ENCODE measurements at regions not wholly inside any gene's neighbourhood (a gene's known extent, or its start where the extent isn't known, plus 50 kb on each side); places are given as distances from the start of the nearest gene placed in this dataset.
"Not testable (repeated sequence)": the region's sequence is repeated elsewhere in the genome, so short reads cannot be mapped to it uniquely, and the experiment has no call there.

DNA sequence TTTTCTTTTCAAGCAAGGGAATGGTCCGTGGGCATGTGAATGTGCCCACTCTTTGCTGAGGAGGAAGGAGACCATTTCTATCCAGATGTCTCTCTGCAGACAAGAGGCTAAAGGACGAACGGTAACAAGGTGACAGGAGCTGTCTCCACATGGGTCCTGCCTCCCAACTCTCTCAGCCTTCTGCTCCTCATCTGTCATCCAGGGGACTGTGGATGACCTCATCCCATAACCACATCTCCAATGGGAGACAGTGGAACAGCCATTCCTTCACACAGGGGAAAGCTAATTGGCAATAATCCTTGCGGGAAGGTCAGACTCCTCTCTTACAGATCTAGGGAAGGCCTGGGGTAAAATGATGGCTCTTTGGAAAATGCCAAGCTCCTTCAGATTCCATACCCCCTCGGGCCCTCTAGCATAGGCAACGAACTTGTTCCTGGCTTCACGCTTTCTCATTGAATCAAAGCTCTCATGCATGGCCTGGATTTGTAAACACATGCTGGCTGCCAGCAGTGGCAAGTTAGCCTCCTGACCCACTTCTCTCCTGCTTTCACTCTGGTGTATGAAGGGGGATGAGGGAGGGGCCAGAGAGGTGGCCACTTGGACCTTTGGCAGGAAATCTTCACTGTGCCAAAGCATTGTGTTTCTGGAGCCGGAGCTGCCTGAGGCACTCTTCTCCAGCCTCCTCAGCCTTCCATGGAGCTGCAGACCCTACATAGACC, 65.8 kb upstream of the IKBKE start:
- not testable (repeated sequence) for ATAC-seq; DNase-seq (ENCODE audit: low spot score in 2 of 2); H3K4me1 Mint-ChIP-seq; H3K36me3 Mint-ChIP-seq; H3K9me3 Mint-ChIP-seq; H3K4me3 Mint-ChIP-seq; H3K27ac Mint-ChIP-seq

DNA sequence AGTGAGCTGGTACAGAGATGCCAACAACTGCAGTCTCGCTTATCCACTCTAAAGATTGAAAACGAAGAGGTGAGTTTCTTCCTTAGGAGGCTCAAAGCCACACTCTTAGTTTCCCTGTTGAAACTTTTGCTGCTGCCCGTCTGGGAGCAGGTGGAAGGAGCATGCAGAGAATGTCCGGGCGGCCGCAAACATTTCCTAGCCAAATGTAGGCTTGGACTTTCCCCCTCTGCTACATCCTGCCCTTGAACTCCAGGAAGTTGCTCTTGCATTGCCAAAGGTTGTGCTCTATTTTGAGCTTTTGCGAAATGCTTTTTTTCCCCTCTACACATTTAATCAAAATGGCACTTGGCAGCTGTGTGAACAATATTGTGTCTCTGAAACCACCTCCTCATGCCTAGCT, 65.0 kb upstream of the IKBKE start:
- not testable (repeated sequence) for H3K9me3 Mint-ChIP-seq; ATAC-seq; DNase-seq (ENCODE audit: low spot score in 2 of 2); H3K4me1 Mint-ChIP-seq; H3K4me3 Mint-ChIP-seq; H3K27ac Mint-ChIP-seq; H3K36me3 Mint-ChIP-seq

DNA sequence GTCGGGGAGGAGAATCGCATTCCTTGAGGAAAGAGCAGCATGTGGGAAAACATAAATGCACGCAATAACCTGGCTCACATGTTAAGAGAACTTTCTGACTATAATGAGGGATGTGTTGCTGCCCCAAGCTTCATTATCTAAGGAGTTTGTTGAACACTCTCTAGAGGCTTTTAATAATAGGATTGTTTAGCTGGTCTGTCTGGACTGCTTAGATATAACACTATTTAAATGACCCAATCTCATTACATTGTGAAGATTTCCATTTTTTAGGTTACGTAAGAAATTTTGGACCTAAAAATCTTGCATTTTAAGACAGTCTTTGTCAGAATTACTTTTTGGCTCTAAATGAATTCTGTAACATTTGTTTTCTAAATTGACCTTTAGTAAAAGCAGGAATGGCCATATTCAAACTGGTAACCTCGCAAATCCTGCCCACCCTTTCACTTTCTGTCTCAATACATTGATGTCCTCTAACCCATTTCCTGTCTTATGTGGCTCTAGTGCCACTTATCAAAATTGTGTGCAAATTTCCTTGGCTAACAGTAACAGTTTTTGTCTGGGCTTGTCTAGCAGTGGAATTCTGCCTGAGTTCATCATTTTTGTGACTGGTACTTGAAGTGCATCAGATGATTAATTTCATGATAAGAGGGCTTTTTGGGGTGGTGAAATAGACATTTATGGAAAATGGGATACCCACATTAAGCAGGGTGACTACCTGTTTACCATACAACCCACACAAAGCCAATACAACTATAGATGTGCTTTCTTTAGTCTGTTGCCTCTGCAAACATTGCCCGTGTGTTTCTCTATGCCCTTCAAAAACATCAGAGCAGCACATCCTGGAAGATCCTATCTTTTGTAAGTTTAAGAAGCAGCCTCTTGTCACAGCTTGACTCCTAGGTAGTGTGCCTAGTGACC, 61.6 kb upstream of the IKBKE start:
- not testable (repeated sequence) for H3K9me3 Mint-ChIP-seq; H3K4me3 Mint-ChIP-seq; H3K4me1 Mint-ChIP-seq; H3K27ac Mint-ChIP-seq; DNase-seq (ENCODE audit: low spot score in 2 of 2); H3K36me3 Mint-ChIP-seq
- ATAC-seq = peak; percentile 58

DNA sequence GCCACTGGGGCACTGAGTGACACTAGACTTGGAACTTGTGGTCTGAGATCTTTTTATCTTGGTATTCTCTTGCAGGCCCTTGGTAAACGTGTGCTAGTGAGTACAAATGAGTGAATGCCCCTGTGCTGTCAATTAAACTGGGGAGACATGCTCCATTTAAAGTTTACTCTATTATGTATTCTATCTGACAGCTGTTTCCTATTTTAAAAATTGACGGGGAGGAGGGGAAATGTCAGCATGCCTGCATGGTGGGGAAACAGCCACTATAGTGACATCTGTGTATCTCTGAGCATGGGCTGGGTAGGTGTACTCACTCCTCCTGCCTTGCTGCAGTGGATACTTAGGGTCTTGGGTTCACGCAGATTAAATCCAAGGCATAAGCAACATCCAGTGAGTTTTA, 59.0 kb upstream of the IKBKE start:
- Mint-ChIP-seq H3K9me3 (no peaks in the 10 kb centered on the region), H3K36me3 (peaks cover 7% of the 10 kb centered on the region), H3K27ac (no peak overlapping the region), H3K4me1 (peaks cover 6% of the 10 kb centered on the region), H3K4me3 (no peak overlapping the region)
- no peak for DNase-seq (ENCODE audit: low spot score in 2 of 2)
- no peak for ATAC-seq

DNA sequence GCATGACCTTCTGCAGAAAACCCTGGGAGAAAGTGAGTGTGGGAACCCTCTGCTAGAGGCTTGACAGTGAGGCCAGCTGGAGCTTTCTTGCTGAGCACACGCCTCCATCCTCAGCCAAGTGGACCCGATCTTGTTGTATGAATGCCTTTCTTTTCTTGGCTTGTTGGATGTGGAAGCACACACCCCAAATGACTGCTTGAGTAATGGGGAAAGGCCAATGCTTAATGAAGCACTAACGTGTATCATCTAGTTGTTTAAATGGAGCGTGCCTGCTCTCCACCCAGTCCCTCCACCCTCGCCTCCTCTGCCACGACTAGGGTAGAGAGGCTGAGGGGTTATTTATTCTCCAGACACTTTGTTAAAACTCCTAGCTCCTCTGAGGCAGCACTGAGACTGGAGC, 54.3 kb upstream of the IKBKE start:
- Mint-ChIP-seq H3K4me1 (peaks cover 6% of the 10 kb centered on the region), H3K4me3 (no peak overlapping the region), H3K9me3 (no peaks in the 10 kb centered on the region), H3K36me3 (peaks cover 25% of the 10 kb centered on the region), H3K27ac (peak overlapping the region; percentile 58)
- DNase-seq (ENCODE audit: low spot score in 2 of 2) = no peak
- no peak for ATAC-seq

DNA sequence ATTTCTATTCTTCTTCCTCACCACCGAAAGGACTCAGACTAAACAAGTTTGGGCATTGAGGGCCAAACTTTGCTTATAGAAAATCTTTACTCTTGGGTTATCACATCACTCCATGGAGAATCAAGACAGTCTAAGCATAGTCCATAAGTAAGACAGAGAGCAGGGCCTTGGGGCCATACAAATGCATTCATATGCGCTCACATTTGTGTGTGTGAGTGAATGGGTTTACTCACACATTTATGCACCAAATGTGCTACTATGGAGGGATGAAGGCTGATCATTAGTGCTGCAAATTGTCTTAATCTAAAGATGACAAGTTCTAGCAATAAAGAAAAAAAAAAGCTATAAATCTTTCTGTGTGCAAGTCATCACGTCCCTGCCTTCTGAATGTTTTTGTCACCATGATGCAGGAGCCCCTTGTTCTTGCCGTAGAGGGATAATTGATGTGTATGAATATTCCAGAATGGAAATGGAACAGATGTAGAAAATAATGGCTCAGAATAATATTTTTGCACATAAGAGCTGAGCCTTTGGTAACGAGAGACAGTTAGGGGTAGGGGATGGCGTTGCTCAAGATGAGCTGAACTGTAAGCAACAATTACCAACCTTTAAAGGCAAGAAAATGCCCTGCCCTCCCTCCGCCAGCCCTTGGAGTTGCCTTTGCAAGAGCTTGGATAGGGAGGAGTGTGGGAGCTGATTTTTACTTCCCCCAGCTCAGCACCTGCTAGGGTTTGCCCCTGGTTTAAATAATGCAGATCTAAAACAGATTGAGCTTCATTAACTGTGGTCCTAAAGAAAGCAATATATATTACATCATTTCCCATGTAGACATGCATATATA, 52.3 kb upstream of the IKBKE start:
- Mint-ChIP-seq H3K4me3 (no peak overlapping the region), H3K27ac (no peak overlapping the region), H3K36me3 (peaks cover 34% of the 10 kb centered on the region), H3K4me1 (peaks cover 6% of the 10 kb centered on the region), H3K9me3 (no peaks in the 10 kb centered on the region)
- ATAC-seq (no peak), DNase-seq (ENCODE audit: low spot score in 2 of 2) (no peak)

DNA sequence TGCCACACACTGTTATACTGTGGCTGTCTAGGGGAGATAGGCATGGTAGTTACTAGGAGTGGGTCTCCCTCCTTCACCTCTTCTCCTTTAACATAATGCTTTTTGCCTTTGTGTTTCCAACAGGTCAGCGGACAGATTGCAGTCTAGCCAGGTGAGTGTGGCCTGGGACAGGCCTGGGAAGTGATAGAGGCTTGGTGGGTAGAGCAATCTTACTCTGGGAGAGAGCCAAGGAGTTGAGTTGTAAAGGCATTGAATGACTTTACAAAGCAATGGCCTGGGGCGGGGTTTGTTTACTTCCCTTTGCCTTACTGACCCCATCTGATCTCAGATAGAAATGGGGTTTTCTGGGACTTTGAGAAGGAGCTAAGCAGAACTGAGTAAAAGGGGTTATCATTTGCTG, 51.0 kb upstream of the IKBKE start:
- H3K4me3 Mint-ChIP-seq = no peak overlapping the region
- DNase-seq (ENCODE audit: low spot score in 2 of 2) = no peak
- H3K36me3 Mint-ChIP-seq = peaks cover 37% of the 10 kb centered on the region
- ATAC-seq = no peak
- no peaks in the 10 kb centered on the region for H3K9me3 Mint-ChIP-seq
- H3K4me1 Mint-ChIP-seq = peaks cover 6% of the 10 kb centered on the region
- peak overlapping the region; percentile 43 for H3K27ac Mint-ChIP-seq

DNA sequence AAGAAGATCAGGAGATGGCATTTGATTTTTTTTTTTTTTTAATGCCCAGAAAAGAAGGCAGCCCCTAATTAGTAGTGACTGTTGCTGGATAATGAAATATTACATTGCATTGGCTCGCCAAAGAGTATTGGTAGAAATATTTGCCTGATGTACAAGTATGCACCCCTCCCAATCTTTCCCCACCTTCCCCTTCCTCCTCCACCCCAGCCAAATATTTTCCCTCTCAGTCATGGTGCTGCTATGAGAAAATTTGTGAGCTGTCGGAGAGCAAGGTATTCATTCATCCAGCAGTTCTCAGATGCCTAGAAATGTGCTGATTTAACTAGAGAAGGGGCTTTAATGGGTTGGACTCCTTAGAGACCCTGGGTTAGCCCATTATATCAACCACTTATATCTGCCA, 50.5 kb upstream of the IKBKE start:
- Mint-ChIP-seq H3K4me1 (peaks cover 5% of the 10 kb centered on the region), H3K27ac (no peak overlapping the region), H3K9me3 (no peaks in the 10 kb centered on the region), H3K36me3 (peaks cover 39% of the 10 kb centered on the region), H3K4me3 (no peak overlapping the region)
- no peak for ATAC-seq
- no peak for DNase-seq (ENCODE audit: low spot score in 2 of 2)

DNA sequence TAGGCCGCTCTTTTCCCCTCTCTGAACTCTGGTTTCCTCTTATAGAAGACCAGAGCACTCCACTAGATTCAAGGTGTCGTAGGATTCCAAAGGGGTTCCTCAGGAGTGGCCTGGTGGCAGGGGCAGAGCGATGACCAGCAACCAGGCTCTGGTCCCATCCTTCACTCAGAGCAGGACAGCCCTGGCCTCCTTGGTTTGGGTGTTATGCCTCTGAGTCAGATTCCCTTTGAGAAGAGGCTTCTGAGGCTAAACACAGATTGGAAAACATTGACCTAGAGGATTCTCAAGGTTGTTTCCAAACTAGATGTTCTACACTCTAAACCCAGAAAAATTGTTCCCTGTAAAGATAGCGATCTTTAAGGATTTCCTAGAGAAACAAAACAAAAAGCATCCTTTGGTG, 49.8 kb upstream of the IKBKE start:
- no peak overlapping the region for H3K4me3 Mint-ChIP-seq
- no peaks in the 10 kb centered on the region for H3K4me1 Mint-ChIP-seq
- no peaks in the 10 kb centered on the region for H3K9me3 Mint-ChIP-seq
- H3K27ac Mint-ChIP-seq = no peak overlapping the region
- ATAC-seq (no peak), DNase-seq (ENCODE audit: low spot score in 2 of 2) (no peak)
- H3K36me3 Mint-ChIP-seq = peaks cover 39% of the 10 kb centered on the region
